C4-2B (cell line): ENCODE measurements at regions not wholly inside any gene's neighbourhood (a gene's known extent, or its start where the extent isn't known, plus 50 kb on each side); places are given as distances from the start of the nearest gene placed in this dataset.
"Not testable (repeated sequence)": the region's sequence is repeated elsewhere in the genome, so short reads cannot be mapped to it uniquely, and the experiment has no call there.

Experiments used
- ZFX ChIP-seq: fragments of 450-650 bp; IDR thresholded peaks from 2 replicates; pipeline ENCODE4 v1.6.1; 2017
- TF ChIP-seq, protein P1 (sequence below): fragments of 450-650 bp; conservative IDR thresholded peaks from 2 replicates; pipeline ENCODE4 v1.5.1; 2017; ENCODE audit warnings: mild to moderate bottlenecking

DNA sequence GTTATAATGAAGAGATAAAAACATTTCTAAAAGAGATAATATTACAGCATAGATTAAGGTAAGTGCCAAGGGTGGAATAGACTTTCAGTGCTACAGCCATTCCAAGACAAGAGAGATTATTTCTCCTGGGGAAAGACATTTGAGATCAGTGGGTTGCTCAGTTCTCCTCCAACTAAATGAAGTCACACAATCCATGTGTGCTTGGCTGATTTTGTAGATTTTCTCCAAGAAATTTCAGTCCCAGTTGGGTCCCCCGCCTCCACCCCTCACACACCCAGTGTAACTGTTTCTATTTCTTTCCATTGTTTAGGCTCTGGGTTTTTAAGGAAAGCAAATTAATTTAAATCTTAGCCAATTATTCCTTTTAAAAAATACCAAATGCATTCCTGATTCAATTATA lies 50.5 kb upstream of the KIF2A start:
- TF ChIP-seq, protein P1, sequence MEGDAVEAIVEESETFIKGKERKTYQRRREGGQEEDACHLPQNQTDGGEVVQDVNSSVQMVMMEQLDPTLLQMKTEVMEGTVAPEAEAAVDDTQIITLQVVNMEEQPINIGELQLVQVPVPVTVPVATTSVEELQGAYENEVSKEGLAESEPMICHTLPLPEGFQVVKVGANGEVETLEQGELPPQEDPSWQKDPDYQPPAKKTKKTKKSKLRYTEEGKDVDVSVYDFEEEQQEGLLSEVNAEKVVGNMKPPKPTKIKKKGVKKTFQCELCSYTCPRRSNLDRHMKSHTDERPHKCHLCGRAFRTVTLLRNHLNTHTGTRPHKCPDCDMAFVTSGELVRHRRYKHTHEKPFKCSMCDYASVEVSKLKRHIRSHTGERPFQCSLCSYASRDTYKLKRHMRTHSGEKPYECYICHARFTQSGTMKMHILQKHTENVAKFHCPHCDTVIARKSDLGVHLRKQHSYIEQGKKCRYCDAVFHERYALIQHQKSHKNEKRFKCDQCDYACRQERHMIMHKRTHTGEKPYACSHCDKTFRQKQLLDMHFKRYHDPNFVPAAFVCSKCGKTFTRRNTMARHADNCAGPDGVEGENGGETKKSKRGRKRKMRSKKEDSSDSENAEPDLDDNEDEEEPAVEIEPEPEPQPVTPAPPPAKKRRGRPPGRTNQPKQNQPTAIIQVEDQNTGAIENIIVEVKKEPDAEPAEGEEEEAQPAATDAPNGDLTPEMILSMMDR = not testable (repeated sequence)
- not testable (repeated sequence) for TF ChIP-seq ZFX
